SK-N-SH (cell line): ENCODE measurements at regions not wholly inside any gene's neighbourhood (a gene's known extent, or its start where the extent isn't known, plus 50 kb on each side); places are given as distances from the start of the nearest gene placed in this dataset.

Source experiments
- CTCF ChIA-PET: fragments of 300-600, 350-600 bp; formaldehyde crosslinking; extraction: SDS; loops from one replicate; lab custom pipeline; 2021; lab: Yijun Ruan, JAX
- POLR2A ChIA-PET: fragments of 350-600 bp; sonication (Branson Sonifier 250); formaldehyde crosslinking; extraction: SDS; loops from one replicate; lab custom pipeline; 2020; ENCODE audit warnings: antibody characterized with exemption, inconsistent platforms; lab: Yijun Ruan, JAX
- DNase-seq: peaks from one replicate; pipeline ENCODE4 v3.0.0; 2012
- H2AFZ ChIP-seq: fragments of 200-600 bp; sonication (generic); 2 replicates; pipeline ENCODE4 v1.8.1; 2016; ENCODE audit warnings: antibody characterized with exemption, mild to moderate bottlenecking, low read depth
- H3F3A ChIP-seq: fragments of 200-600 bp; sonication (generic); replicated peaks from 2 replicates; pipeline ENCODE3; 2016; ENCODE audit warnings: antibody characterized with exemption, mild to moderate bottlenecking; ENCODE audit not compliant: insufficient read depth
- H3K27ac ChIP-seq, 2 experiments: fragments of 200-500 bp in 1 of 2; fragments of 200-600 bp in 1 of 2; sonication (Bioruptor generic) in 1 of 2; sonication (generic), shearing (Covaris generic) in 1 of 2; 2 replicates each; pipeline versions ENCODE4 v1.5.1 to v1.6.1; 2014 to 2016; ENCODE audit warnings: low read depth in 2 of 2, inconsistent platforms in 1 of 2, low read length in 1 of 2, mild to moderate bottlenecking in 1 of 2, mixed read lengths in 1 of 2
- H3K27me3 ChIP-seq: fragments of 200-600 bp; sonication (generic), shearing (Covaris generic); 2 replicates; pipeline ENCODE4 v1.6.1; 2016; ENCODE audit warnings: mixed run types; ENCODE audit not compliant: insufficient read depth
- H3K36me3 ChIP-seq, 2 experiments: fragments of 200-500 bp in 1 of 2; fragments of 200-600 bp in 1 of 2; sonication (Bioruptor generic) in 1 of 2; sonication (generic) in 1 of 2; replicated peaks in 1 of 2; 2 replicates each; pipeline versions ENCODE3 to v1.5.1; 2014 to 2016; ENCODE audit warnings: low read length in 1 of 2, mild to moderate bottlenecking in 1 of 2; ENCODE audit not compliant: insufficient read depth in 2 of 2, control insufficient read depth in 1 of 2
- H3K4me1 ChIP-seq, 2 experiments: fragments of 200-500 bp in 1 of 2; fragments of 200-600 bp in 1 of 2; sonication (Bioruptor generic) in 1 of 2; sonication (generic), shearing (Covaris generic) in 1 of 2; 2 replicates each; pipeline versions ENCODE4 v1.5.1 to v1.6.1; 2014 to 2016; ENCODE audit warnings: low read depth in 1 of 2, low read length in 1 of 2, mixed run types in 1 of 2; ENCODE audit not compliant: insufficient read depth in 2 of 2, control insufficient read depth in 1 of 2
- H3K4me2 ChIP-seq: fragments of 200-600 bp; sonication (generic), shearing (Covaris generic); 2 replicates; pipeline ENCODE4 v1.6.1; 2017; ENCODE audit warnings: mixed run types
- H3K4me3 ChIP-seq, 2 experiments: fragments of 200-500 bp in 1 of 2; fragments of 200-600 bp in 1 of 2; sonication (Bioruptor generic) in 1 of 2; sonication (generic), shearing (Covaris generic) in 1 of 2; 2 replicates each; pipeline versions ENCODE4 v1.5.1 to v1.8.1; 2014 to 2016; ENCODE audit warnings: low read depth in 2 of 2, inconsistent platforms in 1 of 2, low read length in 1 of 2, mild to moderate bottlenecking in 1 of 2, mixed read lengths in 1 of 2, moderate library complexity in 1 of 2
- H3K79me2 ChIP-seq: fragments of 200-600 bp; sonication (generic); 2 replicates; pipeline ENCODE4 v1.8.1; 2017; ENCODE audit warnings: mild to moderate bottlenecking; ENCODE audit not compliant: insufficient read depth
- H3K9ac ChIP-seq: fragments of 200-600 bp; sonication (generic); 2 replicates; pipeline ENCODE4 v1.6.1; 2017; ENCODE audit warnings: mixed run types
- H3K9me2 ChIP-seq: fragments of 200-600 bp; sonication (generic); 2 replicates; pipeline ENCODE4 v1.6.1; 2017; ENCODE audit warnings: mixed run types
- H3K9me3 ChIP-seq: fragments of 200-600 bp; sonication (generic); 2 replicates; pipeline ENCODE4 v1.6.1; 2017; ENCODE audit warnings: mixed run types, mild to moderate bottlenecking, moderate library complexity
- H4K20me1 ChIP-seq: fragments of 200-600 bp; sonication (generic); 2 replicates; pipeline ENCODE4 v1.6.1; 2017; ENCODE audit warnings: mild to moderate bottlenecking, mixed run types; ENCODE audit not compliant: insufficient read depth
- ELF1 ChIP-seq: IDR thresholded peaks from 2 replicates; pipeline ENCODE4 v1.4.0; 2012
- EP300 ChIP-seq, 2 experiments: IDR thresholded peaks; 2 replicates each; pipeline versions ENCODE4 v1.4.0 to v1.6.1; 2012; ENCODE audit warnings: borderline replicate concordance in 1 of 2, low read depth in 1 of 2, low read length in 1 of 2
- EZH2phosphoT487 ChIP-seq: fragments of 200-600 bp; sonication (generic); IDR thresholded peaks from 2 replicates; pipeline ENCODE4 v1.6.1; 2017; ENCODE audit warnings: low read depth, mixed run types, mild to moderate bottlenecking, antibody characterized with exemption, moderate library complexity, borderline replicate concordance
- FOSL2 ChIP-seq: IDR thresholded peaks from 2 replicates; pipeline ENCODE4 v1.4.0; 2012; ENCODE audit warnings: low read depth, mild to moderate bottlenecking, moderate library complexity, borderline replicate concordance
- FOXM1 ChIP-seq: IDR thresholded peaks from 2 replicates; pipeline ENCODE4 v1.4.0; 2012; ENCODE audit warnings: low read depth, mild to moderate bottlenecking
- GATA2 ChIP-seq: sonication (generic); formaldehyde crosslinking; IDR thresholded peaks from 2 replicates; pipeline ENCODE4 v1.5.0; 2020; ENCODE audit warnings: mild to moderate bottlenecking, missing genetic modification reagents
- NFIC ChIP-seq: IDR thresholded peaks from 2 replicates; pipeline ENCODE4 v1.4.0; 2012; ENCODE audit warnings: borderline replicate concordance
- NRF1 ChIP-seq: IDR thresholded peaks from 2 replicates; pipeline ENCODE4 v1.6.1; 2012; ENCODE audit warnings: low read depth, mild to moderate bottlenecking, low read length
- RAD21 ChIP-seq: IDR thresholded peaks from 2 replicates; pipeline ENCODE4 v1.6.1; 2012; ENCODE audit warnings: mild to moderate bottlenecking, low read length
- RFX5 ChIP-seq: IDR thresholded peaks from 2 replicates; pipeline ENCODE4 v1.6.1; 2012; ENCODE audit warnings: mild to moderate bottlenecking, improper control_type of control experiment, low read length
- RXRA ChIP-seq: IDR thresholded peaks from 2 replicates; pipeline ENCODE4 v1.4.0; 2012; ENCODE audit warnings: low read depth, mild to moderate bottlenecking, borderline replicate concordance
- SIN3A ChIP-seq: IDR thresholded peaks from 2 replicates; pipeline ENCODE4 v1.6.1; 2012; ENCODE audit warnings: low read depth, mild to moderate bottlenecking, low read length, moderate library complexity, borderline replicate concordance
- TAF1 ChIP-seq: IDR thresholded peaks from 2 replicates; pipeline ENCODE4 v1.6.1; 2012; ENCODE audit warnings: low read depth, mild to moderate bottlenecking, low read length, moderate library complexity, borderline replicate concordance
- TCF12 ChIP-seq: IDR thresholded peaks from 2 replicates; pipeline ENCODE4 v1.4.0; 2012
- USF1 ChIP-seq: IDR thresholded peaks from 2 replicates; pipeline ENCODE4 v1.4.0; 2012; ENCODE audit warnings: low read depth, borderline replicate concordance
- WGBS: methylation state at CpG from one replicate; pipeline ENCODE4 v1.1.6; 2017; ENCODE audit warnings: low lambda C conversion rate; 5-methylcytosine and 5-hydroxymethylcytosine counted together
- TF ChIP-seq, protein P1 (sequence below): fragments of 200-600 bp; sonication (generic); IDR thresholded peaks from 2 replicates; pipeline ENCODE4 v1.6.1; 2017; ENCODE audit warnings: antibody characterized with exemption, mild to moderate bottlenecking, moderate library complexity
- TF ChIP-seq, protein P2 (sequence below): IDR thresholded peaks from 2 replicates; pipeline ENCODE4 v1.4.0; 2012; ENCODE audit warnings: low read depth, borderline replicate concordance
- TF ChIP-seq, protein P3 (sequence below): IDR thresholded peaks from 2 replicates; pipeline ENCODE4 v1.6.1; 2012; ENCODE audit warnings: mild to moderate bottlenecking, low read depth, low read length, moderate library complexity

- Histone ChIP-seq H3K27me3 (no peaks in the 10 kb centered on the region), H4K20me1 (no peaks in the 10 kb centered on the region), H3K9me2 (no peaks in the 10 kb centered on the region), H3F3A (no peaks in the 10 kb centered on the region), H2AFZ (no peak overlapping the region), H3K9ac (no peak overlapping the region), H3K27ac (no peak overlapping the region), H3K4me2 (no peak overlapping the region), H3K4me1 (no peaks in the 10 kb centered on the region; a peak in 1 of 4 replicates), H3K36me3 (no peaks in the 10 kb centered on the region), H3K9me3 (no peaks in the 10 kb centered on the region), H3K79me2 (no peaks in the 10 kb centered on the region), H3K4me3 (no peak overlapping the region)
- WGBS, result 23% methylated on average over 6 of the region's 6 CpGs
- no peak for DNase-seq
- TF ChIP-seq EP300 (IDR thresholded peaks at IDR 0.05; ENCODE audit: borderline replicate concordance in 1 of 2, low read depth in 1 of 2, low read length in 1 of 2), result no peak
- TF ChIP-seq RAD21, result no peak
- no peak for TF ChIP-seq GATA2
- TF ChIP-seq, protein P1, sequence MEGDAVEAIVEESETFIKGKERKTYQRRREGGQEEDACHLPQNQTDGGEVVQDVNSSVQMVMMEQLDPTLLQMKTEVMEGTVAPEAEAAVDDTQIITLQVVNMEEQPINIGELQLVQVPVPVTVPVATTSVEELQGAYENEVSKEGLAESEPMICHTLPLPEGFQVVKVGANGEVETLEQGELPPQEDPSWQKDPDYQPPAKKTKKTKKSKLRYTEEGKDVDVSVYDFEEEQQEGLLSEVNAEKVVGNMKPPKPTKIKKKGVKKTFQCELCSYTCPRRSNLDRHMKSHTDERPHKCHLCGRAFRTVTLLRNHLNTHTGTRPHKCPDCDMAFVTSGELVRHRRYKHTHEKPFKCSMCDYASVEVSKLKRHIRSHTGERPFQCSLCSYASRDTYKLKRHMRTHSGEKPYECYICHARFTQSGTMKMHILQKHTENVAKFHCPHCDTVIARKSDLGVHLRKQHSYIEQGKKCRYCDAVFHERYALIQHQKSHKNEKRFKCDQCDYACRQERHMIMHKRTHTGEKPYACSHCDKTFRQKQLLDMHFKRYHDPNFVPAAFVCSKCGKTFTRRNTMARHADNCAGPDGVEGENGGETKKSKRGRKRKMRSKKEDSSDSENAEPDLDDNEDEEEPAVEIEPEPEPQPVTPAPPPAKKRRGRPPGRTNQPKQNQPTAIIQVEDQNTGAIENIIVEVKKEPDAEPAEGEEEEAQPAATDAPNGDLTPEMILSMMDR, result no peak
- TF ChIP-seq, protein P2, sequence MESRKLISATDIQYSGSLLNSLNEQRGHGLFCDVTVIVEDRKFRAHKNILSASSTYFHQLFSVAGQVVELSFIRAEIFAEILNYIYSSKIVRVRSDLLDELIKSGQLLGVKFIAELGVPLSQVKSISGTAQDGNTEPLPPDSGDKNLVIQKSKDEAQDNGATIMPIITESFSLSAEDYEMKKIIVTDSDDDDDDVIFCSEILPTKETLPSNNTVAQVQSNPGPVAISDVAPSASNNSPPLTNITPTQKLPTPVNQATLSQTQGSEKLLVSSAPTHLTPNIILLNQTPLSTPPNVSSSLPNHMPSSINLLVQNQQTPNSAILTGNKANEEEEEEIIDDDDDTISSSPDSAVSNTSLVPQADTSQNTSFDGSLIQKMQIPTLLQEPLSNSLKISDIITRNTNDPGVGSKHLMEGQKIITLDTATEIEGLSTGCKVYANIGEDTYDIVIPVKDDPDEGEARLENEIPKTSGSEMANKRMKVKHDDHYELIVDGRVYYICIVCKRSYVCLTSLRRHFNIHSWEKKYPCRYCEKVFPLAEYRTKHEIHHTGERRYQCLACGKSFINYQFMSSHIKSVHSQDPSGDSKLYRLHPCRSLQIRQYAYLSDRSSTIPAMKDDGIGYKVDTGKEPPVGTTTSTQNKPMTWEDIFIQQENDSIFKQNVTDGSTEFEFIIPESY, result no peak
- TF ChIP-seq RFX5, result no peak
- TF ChIP-seq, protein P3, sequence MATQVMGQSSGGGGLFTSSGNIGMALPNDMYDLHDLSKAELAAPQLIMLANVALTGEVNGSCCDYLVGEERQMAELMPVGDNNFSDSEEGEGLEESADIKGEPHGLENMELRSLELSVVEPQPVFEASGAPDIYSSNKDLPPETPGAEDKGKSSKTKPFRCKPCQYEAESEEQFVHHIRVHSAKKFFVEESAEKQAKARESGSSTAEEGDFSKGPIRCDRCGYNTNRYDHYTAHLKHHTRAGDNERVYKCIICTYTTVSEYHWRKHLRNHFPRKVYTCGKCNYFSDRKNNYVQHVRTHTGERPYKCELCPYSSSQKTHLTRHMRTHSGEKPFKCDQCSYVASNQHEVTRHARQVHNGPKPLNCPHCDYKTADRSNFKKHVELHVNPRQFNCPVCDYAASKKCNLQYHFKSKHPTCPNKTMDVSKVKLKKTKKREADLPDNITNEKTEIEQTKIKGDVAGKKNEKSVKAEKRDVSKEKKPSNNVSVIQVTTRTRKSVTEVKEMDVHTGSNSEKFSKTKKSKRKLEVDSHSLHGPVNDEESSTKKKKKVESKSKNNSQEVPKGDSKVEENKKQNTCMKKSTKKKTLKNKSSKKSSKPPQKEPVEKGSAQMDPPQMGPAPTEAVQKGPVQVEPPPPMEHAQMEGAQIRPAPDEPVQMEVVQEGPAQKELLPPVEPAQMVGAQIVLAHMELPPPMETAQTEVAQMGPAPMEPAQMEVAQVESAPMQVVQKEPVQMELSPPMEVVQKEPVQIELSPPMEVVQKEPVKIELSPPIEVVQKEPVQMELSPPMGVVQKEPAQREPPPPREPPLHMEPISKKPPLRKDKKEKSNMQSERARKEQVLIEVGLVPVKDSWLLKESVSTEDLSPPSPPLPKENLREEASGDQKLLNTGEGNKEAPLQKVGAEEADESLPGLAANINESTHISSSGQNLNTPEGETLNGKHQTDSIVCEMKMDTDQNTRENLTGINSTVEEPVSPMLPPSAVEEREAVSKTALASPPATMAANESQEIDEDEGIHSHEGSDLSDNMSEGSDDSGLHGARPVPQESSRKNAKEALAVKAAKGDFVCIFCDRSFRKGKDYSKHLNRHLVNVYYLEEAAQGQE, result no peak
- ChIA-PET POLR2A (no interaction called here), CTCF (no interaction called here)
Measured at GRCh38 chr1:193476748-193477147, 290.3 kb upstream of the B3GALT2 start.

DNA sequence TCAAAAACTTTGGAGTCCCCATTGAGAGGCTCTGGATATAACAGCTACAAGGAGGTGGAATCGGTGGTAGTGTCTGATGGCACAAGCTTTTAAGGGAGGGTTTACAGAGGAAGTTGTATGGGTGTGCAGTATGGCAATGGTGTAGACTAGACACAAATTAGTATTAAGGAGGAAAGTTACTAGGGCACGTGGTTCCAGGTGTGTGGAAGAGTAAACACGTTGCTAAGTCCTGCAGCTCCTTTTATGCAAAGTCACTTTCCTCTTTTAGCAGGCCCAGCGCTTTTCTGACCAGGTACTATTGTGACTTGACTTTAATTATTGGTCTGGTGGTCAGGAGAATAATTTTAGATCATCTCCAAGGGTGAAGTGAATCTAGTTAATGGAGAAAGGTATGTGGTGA is 287.5 kb upstream of the B3GALT2 start:
- H3K9me3 ChIP-seq, result no peaks in the 10 kb centered on the region
- H3K27me3 ChIP-seq, result no peaks in the 10 kb centered on the region
- ChIA-PET POLR2A (no interaction called here), CTCF (no interaction called here)
- no peak for DNase-seq
- H3F3A ChIP-seq, result no peaks in the 10 kb centered on the region
- H3K36me3 ChIP-seq, result no peaks in the 10 kb centered on the region
- 23% methylated on average over 4 of the region's 4 CpGs for WGBS
- no peak overlapping the region for H3K4me3 ChIP-seq
- no peaks in the 10 kb centered on the region for H3K9me2 ChIP-seq
- H3K27ac ChIP-seq, result no peak overlapping the region
- no peak overlapping the region for H3K4me2 ChIP-seq
- H3K9ac ChIP-seq, result no peak overlapping the region
- no peaks in the 10 kb centered on the region for H4K20me1 ChIP-seq
- H3K4me1 ChIP-seq, result no peaks in the 10 kb centered on the region
- no peaks in the 10 kb centered on the region for H3K79me2 ChIP-seq
- no peak overlapping the region; the same call in 1 of the 2 replicates for H2AFZ ChIP-seq
- TF ChIP-seq NFIC (no peak), NRF1 (no peak), TCF12 (no peak), FOXM1 (no peak), USF1 (no peak), ELF1 (no peak), RXRA (no peak), SIN3A (no peak), EZH2phosphoT487 (no peak), TAF1 (no peak), FOSL2 (no peak), RAD21 (no peak)
- TF ChIP-seq, protein P1, result no peak
